Lung (tissue), 11 donors: ENCODE measurements at regions not wholly inside any gene's neighbourhood (a gene's known extent, or its start where the extent isn't known, plus 50 kb on each side); places are given as distances from the start of the nearest gene placed in this dataset.
A peak's percentile ranks its signal among the peaks of the same experiment; 100 is the strongest.

Source experiments
- ATAC-seq: fragments of 200-7000 bp; cut with Tn5 transposase; one replicate; pipeline ENCODE4 v1.9.1; 2020; ENCODE audit warnings: moderate number of reproducible peaks; ENCODE audit not compliant: insufficient read depth, low FRiP score
- DNase-seq, 3 donors: peaks; one replicate each; pipeline ENCODE4 v3.0.0-alpha.2; 2013 to 2017
- H3K27ac ChIP-seq, 2 donors: one replicate each; pipeline ENCODE4 v1.5.1; 2013; ENCODE audit warnings: mild to moderate bottlenecking in 2 of 2, moderate library complexity in 2 of 2, control low read depth in 1 of 2, inconsistent platforms in 1 of 2, low read depth in 1 of 2, low read length in 1 of 2
- H3K27me3 ChIP-seq, 3 donors: one replicate each; pipeline ENCODE4 v1.5.1; 2013; ENCODE audit warnings: low read length in 2 of 3; ENCODE audit not compliant: control insufficient read depth in 3 of 3, insufficient read depth in 3 of 3
- H3K36me3 ChIP-seq, 4 donors: one replicate each; pipeline ENCODE4 v1.5.1; 2013; ENCODE audit warnings: low read length in 4 of 4, mild to moderate bottlenecking in 1 of 4, moderate library complexity in 1 of 4; ENCODE audit not compliant: control insufficient read depth in 4 of 4, insufficient read depth in 4 of 4
- H3K4me1 ChIP-seq, 5 donors: one replicate each; pipeline ENCODE4 v1.5.1; 2013; ENCODE audit warnings: low read length in 5 of 5, mild to moderate bottlenecking in 2 of 5, moderate library complexity in 1 of 5; ENCODE audit not compliant: control insufficient read depth in 5 of 5, insufficient read depth in 5 of 5
- H3K4me3 ChIP-seq: one replicate; pipeline ENCODE4 v1.5.1; 2013; ENCODE audit warnings: mild to moderate bottlenecking, control low read depth, moderate library complexity
- H3K9ac ChIP-seq, 2 donors: one replicate each; pipeline ENCODE4 v1.5.1; 2013; ENCODE audit warnings: low read length in 2 of 2, control low read depth in 1 of 2; ENCODE audit not compliant: insufficient read depth in 1 of 2
- H3K9me3 ChIP-seq, 4 donors: one replicate each; pipeline ENCODE4 v1.5.1; 2013; ENCODE audit warnings: low read length in 3 of 4, mild to moderate bottlenecking in 1 of 4, moderate library complexity in 1 of 4; ENCODE audit not compliant: control insufficient read depth in 4 of 4, insufficient read depth in 3 of 4
- CTCF ChIP-seq: IDR thresholded peaks from 2 replicates; pipeline ENCODE4 v1.5.1; 2012; ENCODE audit warnings: mild to moderate bottlenecking; ENCODE audit errors: control extremely low read depth, extremely low read depth
- WGBS, 2 donors: extraction: QIAGEN DNeasy Blood & Tissue Kit; methylation state at CpG; one replicate each; pipeline ENCODE4 v1.1.7; 2013; 5-methylcytosine and 5-hydroxymethylcytosine counted together
- donor health status: control.
- donor health status: control.
- donor health status: Bipolar disorder and iron deficiency.
- donor health status: healthy.
- donor health status: DM: yes; HTN: yes; CAD: no.

- TF ChIP-seq CTCF: no peak
- ATAC-seq: no peak
- no peaks in the 10 kb centered on the region for H3K36me3 ChIP-seq
- no peaks in the 10 kb centered on the region for H3K27me3 ChIP-seq
- DNase-seq: no peak
- 70 to 74% methylated on average over 4 of the region's 4 CpGs for whole genome bisulfite sequencing, 2 donors
- H3K4me1 ChIP-seq: peaks cover 0 to 12% (median 5%) of the 10 kb centered on the region in 5 donors
- no peak overlapping the region for H3K27ac ChIP-seq
- H3K4me3 ChIP-seq: no peak overlapping the region
- H3K9me3 ChIP-seq: peaks cover 0 to 3% (median 0%) of the 10 kb centered on the region in 4 donors
- no peak overlapping the region for H3K9ac ChIP-seq
Observed at GRCh38 chr5:164204338-164204946, 699.0 kb downstream of the MAT2B start.

- Histone ChIP-seq H3K4me3 (no peak overlapping the region), H3K27ac (no peak overlapping the region), H3K36me3 (no peaks in the 10 kb centered on the region), H3K9ac (no peak overlapping the region), H3K27me3 (no peaks in the 10 kb centered on the region), H3K9me3 (no peaks in the 10 kb centered on the region), H3K4me1 (peaks cover 0 to 16% (median 5%) of the 10 kb centered on the region in 5 donors)
- 89 to 92% methylated on average over 2 of the region's 2 CpGs for WGBS, 2 donors
- no peak for ATAC-seq
- TF ChIP-seq CTCF: no peak
- DNase-seq: no peak
Observed at GRCh38 chr5:164206196-164206595, 700.8 kb downstream of the MAT2B start.

- no peak overlapping the region for H3K27ac ChIP-seq
- no peak overlapping the region for H3K4me3 ChIP-seq
- DNase-seq (no peak), ATAC-seq (no peak)
- peaks cover 0 to 5% (median 0%) of the 10 kb centered on the region in 5 donors for H3K4me1 ChIP-seq
- H3K9me3 ChIP-seq: no peaks in the 10 kb centered on the region
- no peak for TF ChIP-seq CTCF
- H3K9ac ChIP-seq: no peak overlapping the region
- no peaks in the 10 kb centered on the region for H3K36me3 ChIP-seq
- H3K27me3 ChIP-seq: no peaks in the 10 kb centered on the region
- WGBS, 2 donors: 80 to 89% methylated on average over 3 of the region's 3 CpGs
Observed at GRCh38 chr5:164207646-164208045, 702.2 kb downstream of the MAT2B start.

GRCh38 chr5:164210491-164210890 is 705.1 kb downstream of the MAT2B start:
- H3K4me1 ChIP-seq: peaks cover 0 to 4% (median 0%) of the 10 kb centered on the region in 5 donors
- no peaks in the 10 kb centered on the region for H3K27me3 ChIP-seq
- WGBS, 2 donors: 74 to 82% methylated on average over 3 of the region's 3 CpGs
- no peak overlapping the region for H3K9ac ChIP-seq
- H3K27ac ChIP-seq: no peak overlapping the region
- ATAC-seq (no peak), DNase-seq (peak in 2 of 3 donors; percentile 44 to 67)
- H3K36me3 ChIP-seq: no peaks in the 10 kb centered on the region
- TF ChIP-seq CTCF: no peak
- no peak overlapping the region for H3K4me3 ChIP-seq
- no peaks in the 10 kb centered on the region for H3K9me3 ChIP-seq
